Left cardiac atrium (tissue), 4 donors: ENCODE measurements at regions not wholly inside any gene's neighbourhood (a gene's known extent, or its start where the extent isn't known, plus 50 kb on each side); places are given as distances from the start of the nearest gene placed in this dataset.

Source experiments
- ATAC-seq, 2 donors: fragments of 200-7000 bp; cut with Tn5 transposase; one replicate each; pipeline ENCODE4 v1.9.1; 2020; ENCODE audit warnings: mild to moderate bottlenecking in 2 of 2, moderate library complexity in 2 of 2
- DNase-seq: peaks from one replicate; pipeline ENCODE4 v3.0.0-alpha.2; 2020
- intact Hi-C, 2 donors: fragments of 100-400 bp; cut with DNase I; formaldehyde crosslinking; loops; one replicate each; pipeline versions ENCODE4 v1.14.1 to v1.15.1; 2022 to 2023
- donor health status: DM: no; HTN: yes; CAD: no.
- donor health status: DM: no; HTN: yes; CAD: no; lungs with severe emphysema.
- donor health status: DM: yes; HTN: yes; CAD: no.
- donor health status: Dilated cardiomyopathy.

DNA sequence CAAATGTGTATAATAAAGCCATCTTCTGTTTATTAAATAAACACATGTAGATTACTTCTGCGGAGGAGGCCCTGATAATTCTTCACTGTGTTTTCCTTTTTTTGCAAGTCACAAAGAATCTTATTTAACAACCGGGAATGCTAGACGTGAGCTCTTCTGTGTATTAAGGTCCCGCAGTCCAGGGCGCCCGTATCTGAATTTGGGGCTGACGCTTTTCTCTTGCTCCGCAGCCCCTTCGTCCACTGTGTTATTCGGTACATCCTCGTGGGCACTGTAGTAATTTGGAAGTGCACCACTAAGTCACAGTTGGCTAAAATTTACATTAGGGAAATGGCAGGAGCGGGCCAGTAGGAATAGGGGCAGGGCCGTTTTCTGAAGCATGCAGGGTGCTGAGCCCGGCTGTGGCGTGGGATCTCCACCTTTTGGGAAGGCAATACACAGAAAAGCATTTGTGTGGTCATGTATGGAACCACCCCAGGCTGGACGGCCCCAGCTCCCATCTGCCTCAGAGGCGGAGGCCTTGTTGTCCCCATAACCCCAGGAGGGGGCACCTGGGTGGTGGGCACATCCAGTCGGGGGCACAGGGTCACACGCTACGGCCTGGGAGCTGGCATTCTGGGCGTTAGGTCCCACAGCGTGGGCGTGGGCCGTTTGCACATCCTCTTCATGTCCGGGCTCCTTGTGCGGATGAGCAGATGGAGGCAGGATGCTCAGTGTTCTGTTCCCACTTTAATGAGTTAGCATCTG is 258.7 kb upstream of the IRX4 start:
- DNase-seq (no peak), ATAC-seq (no peak)
- intact Hi-C loops = no loop called here

GRCh38 chr5:2140501-2141175 is 257.9 kb upstream of the IRX4 start:
- no peak for ATAC-seq
- intact Hi-C loops = no loop called here
- DNase-seq = no peak

GRCh38 chr5:2139478-2139877 is 256.8 kb upstream of the IRX4 start:
- DNase-seq (no peak), ATAC-seq (no peak)
- intact Hi-C loops = no loop called here

- DNase-seq (no peak), ATAC-seq (no peak)
- intact Hi-C loops = no loop called here
These were observed 256.2 kb upstream of the IRX4 start for GRCh38 chr5:2138896-2139295.

DNA sequence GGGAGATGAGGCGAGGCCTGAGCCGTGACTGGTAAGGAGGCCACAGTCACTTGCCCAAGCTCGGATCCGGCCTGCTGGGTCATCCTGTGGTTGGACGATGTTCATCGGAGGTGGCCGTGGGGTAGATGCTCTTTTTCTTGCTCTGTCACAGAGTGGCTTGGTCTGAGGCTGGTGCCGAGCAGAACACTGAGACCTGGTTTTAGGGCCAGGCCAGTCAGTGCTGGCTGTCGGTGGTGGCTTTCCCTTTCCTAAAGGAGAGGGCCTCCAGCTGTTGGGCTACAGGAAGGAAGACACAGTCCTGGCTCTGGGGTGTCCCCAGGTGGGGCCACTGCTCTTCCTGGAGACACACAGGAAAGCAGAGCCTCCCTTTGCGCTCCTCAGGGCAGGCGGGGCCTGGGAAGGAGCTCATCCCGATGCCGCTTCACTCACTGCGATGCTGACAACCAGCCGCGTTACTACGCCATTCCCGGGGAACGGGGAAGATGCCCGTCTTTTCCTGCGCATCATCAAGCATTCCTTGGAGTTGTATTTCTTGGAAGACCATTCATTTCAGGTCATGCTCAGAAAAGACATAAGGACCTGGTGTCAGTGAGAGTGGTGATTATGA is 254.8 kb upstream of the IRX4 start:
- intact Hi-C loops = no loop called here
- no peak for DNase-seq
- ATAC-seq = no peak

- no peak for ATAC-seq
- DNase-seq = no peak
- intact Hi-C loops = no loop called here
These were observed 254.1 kb upstream of the IRX4 start for GRCh38 chr5:2136728-2137333.

DNA sequence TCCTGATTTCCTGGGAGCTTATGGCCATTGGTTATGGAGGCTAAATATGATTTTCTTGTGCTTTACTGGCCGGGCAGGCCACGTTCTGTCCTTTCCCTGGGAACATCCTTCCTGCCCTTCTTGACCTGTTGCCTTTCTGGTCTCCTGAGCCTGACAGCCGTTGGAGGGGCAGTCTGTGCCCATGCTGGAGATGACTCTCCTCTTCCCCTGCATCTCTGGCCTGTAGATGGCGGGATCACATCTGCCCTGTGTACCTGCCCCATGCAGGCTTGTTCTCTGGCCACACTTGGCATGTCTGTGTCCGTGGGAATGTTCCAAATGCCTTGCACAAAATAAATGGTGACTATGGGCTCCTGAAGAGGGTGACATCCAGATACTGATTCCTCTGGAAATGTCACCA is 253.1 kb upstream of the IRX4 start:
- intact Hi-C loops = no loop called here
- ATAC-seq (no peak), DNase-seq (no peak)

DNA sequence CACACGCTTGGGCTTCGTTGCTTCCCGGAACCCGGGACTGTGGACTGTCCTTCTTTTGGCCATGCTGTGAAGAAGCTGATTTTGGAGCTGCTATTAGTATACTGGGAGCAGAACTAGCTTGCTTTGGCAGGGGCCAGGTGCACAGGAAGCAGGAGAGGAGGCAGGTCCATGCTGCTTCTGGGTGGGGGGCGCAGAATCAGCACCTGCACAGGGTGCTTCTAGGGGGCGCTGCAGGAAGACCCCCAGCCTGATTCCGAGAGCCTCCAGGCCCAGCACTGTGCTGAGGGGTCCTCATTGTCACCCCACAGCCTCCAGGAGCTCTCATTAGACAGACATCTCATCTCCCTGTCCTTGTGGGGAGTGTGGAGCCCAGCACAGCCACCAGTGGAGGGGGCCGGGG is 252.6 kb upstream of the IRX4 start:
- intact Hi-C loops = no loop called here
- ATAC-seq (no peak), DNase-seq (no peak)

- no peak for DNase-seq
- intact Hi-C loops = no loop called here
- no peak for ATAC-seq
These were observed 252.0 kb upstream of the IRX4 start for GRCh38 chr5:2134543-2135292.

GRCh38 chr5:2133936-2134335 is 251.2 kb upstream of the IRX4 start:
- ATAC-seq (no peak), DNase-seq (no peak)
- intact Hi-C loops = no loop called here

DNA sequence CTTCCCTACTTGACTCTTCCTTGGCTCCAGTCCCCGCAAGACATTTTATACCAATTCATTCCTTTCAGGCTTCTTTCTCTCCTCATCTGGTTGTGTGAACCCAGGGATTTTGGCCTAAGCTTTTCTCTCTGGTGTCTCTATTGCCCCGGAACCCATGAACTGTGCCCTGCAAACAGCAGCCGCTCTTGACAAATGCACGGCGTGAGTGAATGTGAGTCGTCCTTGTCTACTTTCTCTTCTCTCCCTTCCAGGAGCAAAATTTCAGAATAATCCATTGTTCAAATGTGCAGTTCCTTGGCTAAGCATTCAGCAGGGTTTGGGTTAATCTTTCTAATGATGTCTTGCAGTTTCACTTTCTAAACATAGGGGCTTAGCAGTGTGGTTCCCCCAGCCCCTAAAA is 250.4 kb upstream of the IRX4 start:
- intact Hi-C loops = no loop called here
- DNase-seq (no peak), ATAC-seq (no peak)

- ATAC-seq (no peak), DNase-seq (no peak)
- intact Hi-C loops = no loop called here
These were observed 249.7 kb upstream of the IRX4 start for GRCh38 chr5:2132497-2132847.

GRCh38 chr5:2131826-2132496 is 249.2 kb upstream of the IRX4 start:
- DNase-seq = no peak
- no peak for ATAC-seq
- intact Hi-C loops = no loop called here

DNA sequence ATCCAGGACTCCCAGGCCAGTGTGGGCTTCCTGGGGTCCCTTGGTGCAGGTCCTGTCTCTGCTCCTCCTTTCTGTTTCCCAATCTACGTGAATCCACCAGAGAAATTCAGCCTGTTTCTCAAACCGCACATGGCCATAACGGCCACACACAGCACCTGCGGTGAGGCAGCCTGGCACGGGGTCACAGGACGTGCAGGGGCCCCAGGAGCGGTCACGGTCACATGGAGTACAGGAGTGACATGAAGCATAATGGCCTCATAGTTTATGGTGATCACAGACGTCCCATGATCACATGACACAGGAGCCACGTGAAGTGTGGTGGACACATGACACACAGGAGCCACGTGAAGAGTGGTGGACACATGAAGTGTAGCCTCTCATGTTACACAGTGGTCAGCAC is 248.5 kb upstream of the IRX4 start:
- DNase-seq (no peak), ATAC-seq (no peak)
- intact Hi-C loops = no loop called here

GRCh38 chr5:2130361-2130760 is 247.6 kb upstream of the IRX4 start:
- intact Hi-C loops = no loop called here
- DNase-seq = no peak
- no peak for ATAC-seq

GRCh38 chr5:2129568-2130272 is 247.0 kb upstream of the IRX4 start:
- ATAC-seq (no peak), DNase-seq (no peak)
- intact Hi-C loops = no loop called here

- DNase-seq (no peak), ATAC-seq (no peak)
- intact Hi-C loops = no loop called here
These were observed 246.1 kb upstream of the IRX4 start for GRCh38 chr5:2128686-2129355.

- no peak for ATAC-seq
- intact Hi-C loops = no loop called here
- no peak for DNase-seq
These were observed 243.8 kb upstream of the IRX4 start for GRCh38 chr5:2126512-2126911.
